Bronchial epithelial cell (primary cell): ENCODE measurements at regions not wholly inside any gene's neighbourhood (a gene's known extent, or its start where the extent isn't known, plus 50 kb on each side); places are given as distances from the start of the nearest gene placed in this dataset.
"Not testable (repeated sequence)": the region's sequence is repeated elsewhere in the genome, so short reads cannot be mapped to it uniquely, and the experiment has no call there.

Source experiments
- DNase-seq: peaks from one replicate; pipeline ENCODE4 v3.0.0-alpha.2; 2010; ENCODE audit warnings: low read depth
- FAIRE-seq: peaks from 2 replicates; lab custom pipeline; 2011; peaks lifted over from hg19 to GRCh38; lab: Jason Lieb, UNC
- H3K27me3 ChIP-seq: 2 replicates; pipeline ENCODE4 v1.5.1; 2011; ENCODE audit warnings: low read length; ENCODE audit not compliant: control insufficient read depth, insufficient read depth
- H3K36me3 ChIP-seq: 2 replicates; pipeline ENCODE4 v1.5.1; 2011; ENCODE audit warnings: low read length; ENCODE audit not compliant: control insufficient read depth, insufficient read depth
- H3K4me3 ChIP-seq: 2 replicates; pipeline ENCODE4 v1.5.1; 2011; ENCODE audit warnings: mild to moderate bottlenecking, low read depth, low read length, control low read depth
- TF ChIP-seq, protein P1 (sequence below): IDR thresholded peaks from 2 replicates; pipeline ENCODE4 v1.5.1; 2011; ENCODE audit warnings: mild to moderate bottlenecking, moderate library complexity, low read length, control low read depth, inconsistent platforms; ENCODE audit not compliant: insufficient read depth, severe bottlenecking

DNA sequence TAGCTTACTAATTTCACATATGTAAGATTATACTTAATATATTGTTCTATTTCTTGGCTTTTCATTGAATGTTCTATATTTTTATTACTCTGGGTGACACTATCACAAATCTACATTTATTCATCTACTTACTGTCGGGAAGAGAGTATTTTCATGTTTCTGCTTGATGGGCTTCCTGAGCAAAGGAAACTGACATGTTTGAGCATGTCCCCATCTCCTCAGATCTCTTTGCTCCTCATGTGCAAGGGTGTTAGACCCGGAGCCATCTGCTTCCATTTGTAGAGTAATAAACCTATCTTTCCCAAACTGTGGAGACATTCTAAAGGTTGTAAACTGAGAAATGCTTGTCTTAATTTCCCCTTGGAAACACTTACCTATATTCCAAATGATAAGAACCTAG is 103.5 kb downstream of the LSMEM1 start:
- H3K4me3 ChIP-seq: no peak overlapping the region
- no peaks in the 10 kb centered on the region for H3K27me3 ChIP-seq
- FAIRE-seq (no peak), DNase-seq (peak; percentile 89)
- TF ChIP-seq, protein P1, sequence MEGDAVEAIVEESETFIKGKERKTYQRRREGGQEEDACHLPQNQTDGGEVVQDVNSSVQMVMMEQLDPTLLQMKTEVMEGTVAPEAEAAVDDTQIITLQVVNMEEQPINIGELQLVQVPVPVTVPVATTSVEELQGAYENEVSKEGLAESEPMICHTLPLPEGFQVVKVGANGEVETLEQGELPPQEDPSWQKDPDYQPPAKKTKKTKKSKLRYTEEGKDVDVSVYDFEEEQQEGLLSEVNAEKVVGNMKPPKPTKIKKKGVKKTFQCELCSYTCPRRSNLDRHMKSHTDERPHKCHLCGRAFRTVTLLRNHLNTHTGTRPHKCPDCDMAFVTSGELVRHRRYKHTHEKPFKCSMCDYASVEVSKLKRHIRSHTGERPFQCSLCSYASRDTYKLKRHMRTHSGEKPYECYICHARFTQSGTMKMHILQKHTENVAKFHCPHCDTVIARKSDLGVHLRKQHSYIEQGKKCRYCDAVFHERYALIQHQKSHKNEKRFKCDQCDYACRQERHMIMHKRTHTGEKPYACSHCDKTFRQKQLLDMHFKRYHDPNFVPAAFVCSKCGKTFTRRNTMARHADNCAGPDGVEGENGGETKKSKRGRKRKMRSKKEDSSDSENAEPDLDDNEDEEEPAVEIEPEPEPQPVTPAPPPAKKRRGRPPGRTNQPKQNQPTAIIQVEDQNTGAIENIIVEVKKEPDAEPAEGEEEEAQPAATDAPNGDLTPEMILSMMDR: no peak
- H3K36me3 ChIP-seq: no peaks in the 10 kb centered on the region

DNA sequence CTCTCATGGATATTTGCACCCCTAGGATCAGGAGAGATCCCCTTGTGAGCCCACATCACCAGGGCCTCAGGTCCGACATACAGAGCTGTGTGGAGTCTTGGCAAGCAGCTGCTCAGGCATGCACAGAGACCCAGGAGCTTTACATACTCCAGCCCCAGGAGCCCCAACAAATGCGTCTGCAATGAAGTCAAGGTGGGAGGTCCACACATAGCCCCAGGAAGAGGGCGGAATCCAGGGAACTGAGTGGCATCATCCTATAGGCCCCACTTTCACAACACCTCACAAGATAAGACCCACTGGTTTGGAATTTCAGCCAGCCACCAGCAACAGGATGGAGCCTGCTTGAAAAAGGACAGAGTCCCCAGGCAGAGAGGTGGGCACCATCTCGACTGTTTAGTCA is 106.7 kb downstream of the LSMEM1 start:
- DNase-seq: no peak
- FAIRE-seq: no peak
- Histone ChIP-seq H3K4me3 (no peak overlapping the region), H3K36me3 (no peaks in the 10 kb centered on the region), H3K27me3 (no peaks in the 10 kb centered on the region)
- TF ChIP-seq, protein P1: no peak

DNA sequence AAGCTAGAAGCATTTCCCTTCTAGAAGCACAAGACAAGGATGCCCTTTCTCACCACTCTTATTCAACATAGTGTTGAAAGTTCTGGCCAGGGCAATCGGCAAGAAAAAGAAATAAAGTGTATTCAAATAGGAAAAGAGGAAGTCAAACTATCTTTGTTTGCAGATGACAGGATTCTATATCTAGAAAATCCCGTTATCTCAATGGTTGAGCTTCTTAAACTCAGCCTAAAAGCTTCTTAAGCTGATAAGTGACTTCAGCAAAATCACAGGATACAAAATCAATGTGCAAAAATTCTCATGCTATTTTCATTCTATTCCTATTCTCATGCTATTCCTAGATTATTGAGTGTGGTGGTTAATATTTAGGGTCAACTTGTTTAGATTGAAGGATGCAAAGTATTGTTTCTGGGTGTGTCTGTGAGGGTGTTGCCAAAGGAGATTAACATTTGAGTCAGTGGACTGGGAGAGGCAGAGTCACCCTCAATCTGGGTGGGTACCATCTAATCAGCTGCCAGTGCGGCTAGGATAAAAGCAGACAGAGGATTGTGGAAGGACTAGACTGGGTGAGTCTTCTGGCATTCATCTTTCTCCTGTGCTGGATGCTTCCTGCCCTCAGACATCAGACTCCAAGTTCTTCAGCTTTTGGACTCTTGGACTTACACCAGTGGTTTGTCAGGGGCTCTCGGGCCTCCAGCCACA is 111.9 kb downstream of the LSMEM1 start:
- H3K27me3 ChIP-seq, H3K36me3 ChIP-seq, FAIRE-seq, H3K4me3 ChIP-seq, DNase-seq: not testable (repeated sequence)

DNA sequence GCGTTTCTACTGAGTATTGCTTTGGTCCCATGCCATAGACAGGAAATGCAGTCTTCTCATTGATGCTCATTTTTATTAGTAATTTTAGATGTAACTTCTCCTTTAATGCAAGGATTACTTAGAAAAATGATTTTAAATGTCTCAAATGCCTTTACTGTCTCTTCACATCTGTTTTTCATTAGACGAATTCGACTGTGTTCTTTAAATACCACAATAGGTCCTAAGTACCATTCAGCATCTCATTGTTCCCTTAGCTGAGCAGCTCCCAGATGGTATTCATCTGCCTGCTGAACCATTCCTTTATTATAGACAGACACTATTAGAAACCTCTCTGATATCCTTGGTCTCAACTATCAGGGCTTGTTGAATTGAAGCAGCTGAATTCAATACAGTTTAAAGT is 113.6 kb downstream of the LSMEM1 start:
- DNase-seq (no peak), FAIRE-seq (no peak)
- TF ChIP-seq, protein P1: no peak
- H3K36me3 ChIP-seq: no peaks in the 10 kb centered on the region
- no peaks in the 10 kb centered on the region for H3K27me3 ChIP-seq
- no peak overlapping the region for H3K4me3 ChIP-seq

DNA sequence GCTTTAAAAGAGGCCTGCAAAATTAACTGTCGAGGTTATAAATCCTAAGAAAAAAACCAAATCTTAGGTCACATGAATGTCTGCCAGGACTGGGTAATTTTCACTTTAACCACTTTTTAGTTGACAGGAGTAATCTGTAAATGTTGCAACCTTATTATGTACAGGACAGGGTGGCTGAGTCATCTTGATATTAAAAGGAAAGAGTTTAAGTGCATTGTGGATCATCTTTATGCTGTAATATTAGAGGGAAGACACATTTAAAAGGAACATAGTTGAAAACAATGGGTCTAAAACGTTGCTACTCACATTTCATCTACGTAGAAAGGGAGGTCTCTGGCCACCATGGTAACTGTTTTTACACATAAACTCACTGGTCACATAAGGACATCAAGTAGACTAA is 115.5 kb downstream of the LSMEM1 start:
- FAIRE-seq: no peak
- peak; percentile 51 for DNase-seq
- Histone ChIP-seq H3K36me3 (no peaks in the 10 kb centered on the region), H3K4me3 (no peak overlapping the region), H3K27me3 (no peaks in the 10 kb centered on the region)
- TF ChIP-seq, protein P1: no peak

DNA sequence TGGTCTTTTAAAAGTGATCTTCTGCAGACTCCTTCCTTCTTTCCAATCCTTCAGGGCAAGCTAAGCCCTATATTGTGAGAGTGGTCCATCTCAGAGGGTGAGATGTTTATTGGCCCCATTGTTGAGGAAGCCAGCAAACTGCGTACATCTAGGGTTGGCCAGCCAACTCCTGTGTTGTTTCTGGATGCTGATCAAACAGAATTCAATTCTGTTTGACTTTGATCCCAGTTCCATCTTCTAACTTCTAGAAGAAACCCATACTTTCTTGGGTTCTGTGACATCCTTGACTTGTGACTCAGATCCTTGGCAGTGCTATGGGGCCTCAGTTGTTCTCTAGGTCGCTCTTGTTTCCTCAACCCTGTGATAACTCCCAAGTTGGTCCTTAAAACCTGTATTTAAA is 116.2 kb downstream of the LSMEM1 start:
- FAIRE-seq (no peak), DNase-seq (no peak)
- Histone ChIP-seq H3K27me3 (no peaks in the 10 kb centered on the region), H3K4me3 (no peak overlapping the region), H3K36me3 (no peaks in the 10 kb centered on the region)
- TF ChIP-seq, protein P1: no peak
